ENCODE measurements at regions not wholly inside any gene's neighbourhood (a gene's known extent, or its start where the extent isn't known, plus 50 kb on each side); places are given as distances from the start of the nearest gene placed in this dataset.

DNA sequence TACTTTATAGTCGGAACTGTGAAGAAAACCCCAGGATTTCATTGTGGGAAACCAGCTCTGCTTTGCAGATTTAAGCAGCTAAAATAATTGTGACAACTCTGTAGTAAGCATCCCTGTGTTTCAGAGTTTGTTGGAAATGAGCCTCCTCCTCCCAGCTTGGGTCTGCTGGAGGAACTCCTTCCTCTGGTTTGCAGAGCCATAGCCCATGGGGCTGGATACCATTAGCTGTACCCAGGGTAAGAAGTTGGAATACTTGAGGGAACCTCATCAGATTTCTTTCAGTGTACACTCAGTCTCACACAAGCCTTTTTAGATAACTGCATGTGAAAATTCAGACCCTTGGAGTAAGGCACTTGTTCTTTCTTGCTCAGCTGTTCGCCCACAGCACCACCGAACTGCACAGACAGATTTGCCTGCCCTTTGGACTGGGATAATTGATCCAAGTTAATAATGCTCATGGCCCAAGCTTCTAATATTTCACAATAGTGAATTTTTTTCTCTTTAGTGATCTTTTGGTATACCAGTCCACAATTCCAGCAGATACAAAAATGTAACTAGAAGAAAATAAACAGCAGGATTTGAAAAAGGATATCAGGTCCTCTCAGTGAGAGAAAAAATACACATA is 467.4 kb upstream of the FZD8 start:
- intact Hi-C loops (cut with DNase I) = no loop called here
- DNase-seq (no peak), ATAC-seq (no peak)
- Histone ChIP-seq H3K27ac (peak overlapping the region in 2 of 4 donors; percentile 21 to 29), H3K36me3 (replicated peaks in 1 of 2; ENCODE audit: insufficient read depth in 1 of 2, low read depth in 2 of 2) (no peaks in the 10 kb centered on the region), H3K9me3 (no peaks in the 10 kb centered on the region), H3K4me1 (peaks cover 6% of the 10 kb centered on the region), H3K27me3 (no peaks in the 10 kb centered on the region), H3K4me3 (no peak overlapping the region)
- WGBS, 2 donors = 42 to 49% methylated on average over 3 of the region's 3 CpGs
- TF ChIP-seq POLR2A (IDR thresholded peaks at IDR 0.05) = no peak
- no peak for TF ChIP-seq CTCF (IDR thresholded peaks at IDR 0.05)

- no peak overlapping the region for H3K27ac ChIP-seq
- H3K4me3 ChIP-seq = no peak overlapping the region
- no peaks in the 10 kb centered on the region for H3K27me3 ChIP-seq
- DNase-seq (no peak), ATAC-seq (no peak)
- 81 to 84% methylated on average over 3 of the region's 3 CpGs for WGBS, 2 donors
- H3K36me3 ChIP-seq (replicated peaks in 1 of 2; ENCODE audit: insufficient read depth in 1 of 2, low read depth in 2 of 2) = no peaks in the 10 kb centered on the region
- intact Hi-C loops (cut with DNase I) = no loop called here
- H3K9me3 ChIP-seq = no peaks in the 10 kb centered on the region
- no peaks in the 10 kb centered on the region for H3K4me1 ChIP-seq
- TF ChIP-seq POLR2A (IDR thresholded peaks at IDR 0.05) (no peak), CTCF (IDR thresholded peaks at IDR 0.05) (no peak)
These were observed 455.6 kb upstream of the FZD8 start for GRCh38 chr10:36097696-36098095.

DNA sequence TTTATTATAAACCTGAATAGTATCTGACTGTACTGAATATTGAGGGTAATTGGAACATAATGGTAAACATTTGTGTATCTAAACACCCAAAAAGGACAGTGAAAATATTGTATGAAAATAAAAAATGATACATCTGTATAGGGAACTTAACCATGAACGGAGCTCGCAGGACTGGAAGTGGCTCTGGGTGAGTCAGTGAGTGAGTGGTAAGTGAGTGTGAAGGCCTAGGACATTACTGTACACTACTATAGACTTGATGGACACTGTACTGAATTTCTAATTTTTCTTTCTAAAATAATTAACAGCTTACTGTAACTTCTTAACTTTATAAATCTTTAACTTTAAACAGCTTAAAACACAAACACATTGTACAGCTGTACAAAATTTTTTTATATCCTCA is 454.5 kb upstream of the FZD8 start:
- Histone ChIP-seq H3K4me1 (no peaks in the 10 kb centered on the region), H3K9me3 (no peaks in the 10 kb centered on the region), H3K36me3 (replicated peaks in 1 of 2; ENCODE audit: insufficient read depth in 1 of 2, low read depth in 2 of 2) (no peaks in the 10 kb centered on the region), H3K27ac (no peak overlapping the region), H3K27me3 (no peaks in the 10 kb centered on the region), H3K4me3 (no peak overlapping the region)
- TF ChIP-seq CTCF (IDR thresholded peaks at IDR 0.05) = no peak
- no peak for TF ChIP-seq POLR2A (IDR thresholded peaks at IDR 0.05)
- ATAC-seq = no peak
- 84 to 92% methylated on average over 2 of the region's 2 CpGs for WGBS, 2 donors
- intact Hi-C loops (cut with DNase I) = no loop called here
- DNase-seq = no peak

DNA sequence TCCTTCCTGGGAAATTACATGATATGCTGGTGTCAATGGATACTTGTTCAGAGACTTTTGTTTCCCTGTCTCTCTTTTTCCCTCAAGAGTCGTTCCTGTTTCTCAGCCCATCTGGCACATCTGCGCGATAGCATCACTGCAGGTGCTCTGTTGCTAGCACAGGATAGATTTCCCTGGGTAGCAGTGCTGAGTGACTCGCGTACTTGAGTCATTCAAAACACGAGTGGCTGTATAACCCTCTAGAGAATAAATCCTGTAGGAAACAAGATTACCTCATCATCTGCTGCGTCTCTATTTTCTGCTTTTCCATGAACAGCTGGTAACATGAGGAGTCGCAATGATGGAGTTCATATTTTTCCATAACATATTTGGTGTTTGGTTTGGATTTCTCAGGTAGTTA is 452.0 kb upstream of the FZD8 start:
- no peak for DNase-seq
- WGBS, 2 donors = 70 to 75% methylated on average over 8 of the region's 8 CpGs
- Histone ChIP-seq H3K4me3 (no peak overlapping the region), H3K27me3 (no peaks in the 10 kb centered on the region), H3K9me3 (no peaks in the 10 kb centered on the region), H3K4me1 (no peaks in the 10 kb centered on the region), H3K36me3 (replicated peaks in 1 of 2; ENCODE audit: insufficient read depth in 1 of 2, low read depth in 2 of 2) (no peaks in the 10 kb centered on the region), H3K27ac (no peak overlapping the region)
- ATAC-seq = no peak
- TF ChIP-seq CTCF (IDR thresholded peaks at IDR 0.05) = no peak
- TF ChIP-seq POLR2A (IDR thresholded peaks at IDR 0.05) = no peak
- intact Hi-C loops (cut with DNase I) = no loop called here

DNA sequence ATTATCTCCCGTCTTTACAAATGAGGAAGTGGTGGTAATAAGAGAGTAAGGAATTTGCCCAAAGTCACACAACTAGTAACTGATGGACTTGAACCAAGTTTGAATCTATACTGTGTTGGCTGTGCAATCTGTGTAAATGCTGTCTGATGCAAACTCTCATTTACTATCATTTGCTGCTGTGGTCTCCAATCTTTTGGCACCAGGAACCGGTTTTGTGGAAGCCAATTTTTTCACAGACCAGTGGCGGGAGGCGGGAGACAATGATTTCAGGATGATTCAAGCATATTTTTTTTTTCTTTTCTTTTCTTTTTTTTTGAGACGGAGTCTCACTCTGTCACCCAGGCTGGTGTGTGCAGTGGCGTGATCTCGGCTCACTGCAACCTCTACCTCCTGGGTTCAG is 450.0 kb upstream of the FZD8 start:
- intact Hi-C loops (cut with DNase I) = no loop called here
- no peak for ATAC-seq
- Histone ChIP-seq H3K4me1 (no peaks in the 10 kb centered on the region), H3K4me3 (no peak overlapping the region), H3K36me3 (replicated peaks in 1 of 2; ENCODE audit: insufficient read depth in 1 of 2, low read depth in 2 of 2) (no peaks in the 10 kb centered on the region), H3K9me3 (no peaks in the 10 kb centered on the region), H3K27ac (no peak overlapping the region), H3K27me3 (no peaks in the 10 kb centered on the region)
- DNase-seq = no peak
- TF ChIP-seq CTCF (IDR thresholded peaks at IDR 0.05) (no peak), POLR2A (IDR thresholded peaks at IDR 0.05) (no peak)
- WGBS, 2 donors = 79 to 84% methylated on average over 7 of the region's 7 CpGs
